ENCODE measurements at regions not wholly inside any gene's neighbourhood (a gene's known extent, or its start where the extent isn't known, plus 50 kb on each side); places are given as distances from the start of the nearest gene placed in this dataset.

DNA sequence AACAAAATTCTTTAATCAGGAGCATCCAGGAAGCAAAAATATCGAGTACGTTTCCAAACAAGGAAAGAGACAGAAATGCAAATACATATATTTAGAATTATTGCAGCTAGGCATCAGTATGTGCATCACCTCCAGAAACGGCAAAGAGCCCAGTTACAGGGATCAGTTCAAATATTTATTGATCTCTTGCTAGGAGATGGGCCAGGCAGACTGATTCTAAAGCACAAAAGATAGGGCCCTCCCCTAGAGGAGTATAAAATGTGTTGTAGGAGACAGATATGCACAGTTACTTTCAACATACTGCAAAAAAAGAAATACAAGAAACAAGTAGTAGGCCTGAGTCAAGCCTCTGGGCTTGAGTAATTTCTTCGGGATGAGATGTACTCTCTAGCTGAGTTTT, 80.7 kb upstream of the NHSL1 start:
- no peak for DNase-seq

DNA sequence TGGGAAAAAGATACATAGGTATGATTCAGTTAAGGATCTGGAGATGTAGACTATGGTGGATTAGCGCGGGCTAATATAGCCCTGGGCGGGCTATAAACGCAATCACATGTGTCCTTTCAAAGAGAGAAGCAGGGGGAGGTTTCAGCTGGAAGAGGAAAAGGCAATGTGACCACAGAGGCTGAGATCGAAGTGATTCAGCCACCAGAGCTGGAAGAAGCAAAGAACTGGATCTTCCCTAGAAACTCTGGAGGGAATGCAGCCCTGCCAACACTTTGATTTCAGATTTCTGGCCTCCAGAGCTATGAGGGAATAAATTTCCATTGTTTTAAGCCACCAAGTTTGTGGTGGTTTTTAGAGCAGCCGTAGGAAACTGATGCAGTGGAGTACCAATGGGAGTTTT, 81.5 kb upstream of the NHSL1 start:
- DNase-seq, result no peak

DNA sequence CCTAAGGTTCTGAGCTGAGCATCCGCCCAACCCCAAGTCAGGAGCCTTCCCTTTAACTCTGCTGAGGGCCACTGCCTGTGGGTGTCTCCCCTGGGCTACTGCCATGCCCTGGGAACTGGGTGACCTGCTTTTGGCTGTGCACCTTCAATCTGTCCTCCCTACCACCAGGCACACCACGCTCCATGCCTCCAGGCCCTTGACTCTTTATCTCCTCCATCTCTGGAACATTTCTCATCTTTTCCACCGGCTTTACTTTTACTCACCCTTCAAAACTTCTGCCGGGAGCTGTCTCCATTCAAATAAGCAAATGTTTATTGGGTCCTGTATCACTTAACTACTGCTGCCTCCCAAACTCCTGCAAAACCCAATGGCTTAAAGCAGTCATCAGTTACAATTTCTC, 83.3 kb upstream of the NHSL1 start:
- no peak for DNase-seq

DNA sequence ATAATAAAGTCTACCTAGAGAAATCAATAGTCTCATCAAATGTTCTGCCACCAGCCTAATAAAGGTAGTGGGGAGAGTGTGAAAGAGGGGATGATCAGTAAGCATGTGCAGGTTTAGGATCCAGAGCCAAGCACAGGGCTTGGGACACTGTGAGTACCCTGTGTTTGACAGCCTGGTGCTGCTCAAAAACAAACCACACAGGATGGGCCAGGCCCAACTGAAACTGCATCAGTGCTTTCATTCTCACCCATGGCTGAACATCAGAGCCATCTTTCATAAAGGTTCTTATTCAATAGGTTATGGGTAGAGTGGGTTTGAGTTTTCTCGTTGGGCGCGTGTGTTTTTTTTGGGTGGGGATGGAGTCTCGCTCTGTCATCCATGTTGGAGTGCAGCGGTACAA, 87.3 kb upstream of the NHSL1 start:
- no peak for DNase-seq

DNA sequence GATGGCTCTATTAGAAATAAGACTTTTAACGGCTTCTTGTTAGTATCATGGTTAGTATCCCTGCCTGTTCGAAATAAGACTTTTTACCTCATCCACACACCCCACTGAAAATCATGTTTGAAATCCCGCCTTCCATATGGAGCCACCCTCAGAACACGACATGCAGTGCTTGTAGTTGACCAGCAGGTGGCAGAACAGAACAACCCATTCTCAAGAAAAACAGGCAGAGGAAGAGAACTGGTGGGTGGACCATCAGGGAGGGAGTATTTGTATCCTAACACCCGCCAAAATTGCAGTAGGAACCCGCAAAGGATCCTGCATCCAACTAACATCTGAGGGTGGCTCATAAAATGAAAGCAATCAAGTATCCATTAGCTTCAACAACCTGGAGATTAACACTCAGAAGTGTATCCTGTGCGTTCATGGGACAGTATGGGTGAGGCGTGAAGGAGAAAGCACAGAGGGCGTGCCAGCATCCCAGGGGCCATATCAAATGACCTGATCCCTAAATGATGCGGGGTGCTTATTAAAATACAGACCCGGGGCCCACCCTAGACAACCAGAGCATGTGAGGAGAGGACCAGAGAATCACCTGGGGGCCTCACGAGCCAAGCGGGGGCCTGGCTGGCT, 89.6 kb upstream of the NHSL1 start:
- DNase-seq, result peak; percentile 79

DNA sequence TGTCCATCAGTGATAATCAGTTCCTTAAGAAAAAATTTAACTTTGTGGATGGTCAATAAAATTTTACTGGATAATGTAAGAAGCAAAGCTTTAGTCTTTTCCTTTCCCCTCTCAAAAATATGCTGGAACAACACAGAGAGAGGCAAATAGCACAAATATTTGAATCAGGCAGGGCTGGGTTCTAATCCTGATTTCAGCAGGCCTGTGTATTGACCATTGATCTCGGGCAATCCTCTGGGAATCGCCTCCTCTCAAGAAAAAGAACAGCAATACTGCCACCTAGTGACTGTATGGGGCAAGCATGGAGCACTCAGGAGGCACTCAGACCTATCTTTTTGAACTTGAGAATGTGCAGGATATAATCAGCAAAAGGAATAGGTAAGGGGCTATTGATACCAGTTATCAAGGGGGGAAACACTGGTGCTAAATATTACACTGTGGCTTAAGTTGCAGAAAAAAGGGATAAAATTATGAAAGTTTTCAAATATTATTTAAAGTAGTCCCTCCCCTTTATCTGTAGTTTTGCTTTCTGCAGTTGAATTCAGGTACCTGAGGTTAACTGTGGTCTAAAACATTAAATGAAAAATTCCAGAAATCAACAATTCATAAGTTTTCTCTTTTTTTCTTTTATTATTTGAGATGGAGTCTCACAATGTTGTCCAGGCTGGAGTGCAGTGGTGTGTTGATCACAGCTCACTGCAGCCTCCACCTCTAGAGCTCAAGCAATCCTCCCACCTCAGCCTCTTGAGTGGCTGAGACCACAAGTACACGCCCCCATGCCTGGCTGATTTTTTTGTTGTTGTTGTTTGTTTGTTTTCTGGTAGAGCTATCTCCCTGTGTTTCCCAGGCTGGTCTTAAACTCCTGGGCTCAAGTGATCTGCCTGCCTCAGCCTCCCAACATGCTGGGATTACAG, 91.8 kb upstream of the NHSL1 start:
- DNase-seq, result peak; percentile 43

DNA sequence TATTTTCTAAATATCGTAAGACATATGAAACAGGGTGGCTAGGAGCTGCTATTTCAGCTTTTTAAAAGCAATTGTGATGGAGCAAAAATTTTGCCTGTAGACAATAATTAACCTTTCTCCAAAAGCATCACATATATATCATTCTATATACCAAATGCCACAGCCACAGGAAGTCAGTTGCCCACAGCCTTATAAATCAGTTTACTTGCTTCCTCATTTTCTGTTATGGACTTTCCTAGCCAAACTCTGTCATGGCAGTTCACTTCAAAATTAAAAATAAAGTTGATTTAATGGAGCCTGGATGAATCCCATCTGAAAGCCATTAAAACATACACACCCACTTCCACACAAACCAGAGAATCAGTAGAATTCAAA, 93.4 kb upstream of the NHSL1 start:
- DNase-seq, result no peak

DNA sequence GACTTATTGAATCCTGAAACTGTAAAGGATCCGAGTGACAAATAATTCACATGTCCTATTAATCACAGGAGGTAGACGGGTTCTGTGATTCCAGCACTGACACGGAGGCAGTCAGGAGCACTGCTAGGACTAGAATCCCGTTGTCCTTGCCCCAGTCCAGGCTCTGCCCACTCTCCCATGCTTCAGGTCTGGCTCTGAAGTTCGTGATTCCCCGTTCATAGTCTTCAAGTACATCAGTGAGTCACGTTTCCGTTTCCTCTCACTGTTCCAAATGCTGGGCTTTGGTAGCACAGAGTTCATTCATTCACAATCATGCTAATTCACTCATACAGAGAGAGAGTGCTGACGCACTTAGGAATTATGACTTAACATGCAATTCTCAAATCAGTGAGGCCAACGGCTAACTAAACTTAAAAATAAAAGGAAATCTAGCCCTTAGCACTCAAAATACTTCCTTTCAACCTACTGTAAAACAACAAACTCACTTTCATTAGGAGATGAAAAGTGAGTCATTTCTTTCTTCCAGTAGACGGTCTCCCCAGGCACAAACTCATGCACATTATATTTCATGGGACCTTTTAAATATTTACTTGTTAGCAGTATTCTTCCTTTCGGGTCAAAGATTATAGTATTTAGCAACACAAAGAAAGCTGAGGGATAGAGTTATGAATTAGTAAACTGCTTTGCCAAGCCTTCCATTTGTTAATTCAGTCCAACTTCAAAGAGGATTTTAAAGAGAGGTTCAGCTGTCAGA, 94.0 kb upstream of the NHSL1 start:
- DNase-seq, result no peak

DNA sequence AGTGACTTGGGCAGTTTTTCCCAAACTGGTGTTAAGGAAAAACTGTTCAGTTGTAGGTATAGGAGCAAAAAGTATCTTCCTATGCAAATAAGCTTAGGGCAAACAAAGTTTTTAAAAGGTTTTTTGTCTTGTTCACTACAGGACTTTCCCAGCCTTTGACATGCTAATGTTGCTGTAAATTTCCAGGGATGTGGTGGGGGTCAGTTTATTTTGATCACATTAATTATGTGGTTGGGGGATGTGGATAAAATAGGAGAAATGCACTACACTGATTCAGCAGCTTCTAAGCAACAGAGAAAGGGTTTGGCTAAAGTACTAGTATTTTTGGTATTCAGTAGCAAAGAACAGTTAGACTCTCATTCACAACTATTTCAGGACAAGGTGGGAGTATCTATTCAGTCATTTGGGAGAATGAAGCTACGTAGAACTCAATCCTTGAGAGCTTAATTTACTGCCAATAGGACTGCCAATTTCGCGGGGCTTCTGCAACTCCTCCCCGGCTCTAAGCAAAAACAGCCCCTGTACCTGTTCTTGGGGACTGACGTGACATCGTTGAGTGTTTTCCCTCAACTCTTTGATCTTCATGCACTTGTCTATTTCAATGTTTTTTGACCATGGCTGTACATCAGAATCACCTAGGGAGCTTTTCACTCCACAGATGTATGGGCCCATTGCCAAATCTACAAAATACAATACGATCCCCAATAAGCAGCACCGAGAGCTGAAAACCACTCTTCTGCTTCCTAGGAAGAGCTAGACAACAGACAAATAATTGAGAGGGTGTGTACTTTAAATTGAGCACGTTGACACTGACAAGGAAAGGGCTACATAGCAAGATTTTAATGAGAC, 94.8 kb upstream of the NHSL1 start:
- DNase-seq, result no peak

DNA sequence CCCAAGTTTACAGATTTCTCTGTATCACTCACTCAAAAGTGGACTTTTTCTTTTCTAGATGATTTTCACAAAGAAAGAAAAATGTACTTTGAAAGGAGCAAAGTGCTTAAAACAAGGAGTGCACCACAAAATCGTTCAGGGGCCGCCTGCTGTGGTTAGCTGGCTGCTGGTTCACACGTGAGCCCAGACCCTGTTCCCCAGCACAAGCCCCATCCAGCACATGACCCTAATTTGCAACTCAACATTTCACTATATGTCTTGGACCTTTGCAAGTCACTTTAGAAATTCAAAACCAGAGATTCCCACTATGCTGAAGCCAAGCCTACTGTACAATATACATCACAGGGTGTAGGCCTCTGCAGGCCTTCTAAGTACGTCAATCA, 95.5 kb upstream of the NHSL1 start:
- no peak for DNase-seq

DNA sequence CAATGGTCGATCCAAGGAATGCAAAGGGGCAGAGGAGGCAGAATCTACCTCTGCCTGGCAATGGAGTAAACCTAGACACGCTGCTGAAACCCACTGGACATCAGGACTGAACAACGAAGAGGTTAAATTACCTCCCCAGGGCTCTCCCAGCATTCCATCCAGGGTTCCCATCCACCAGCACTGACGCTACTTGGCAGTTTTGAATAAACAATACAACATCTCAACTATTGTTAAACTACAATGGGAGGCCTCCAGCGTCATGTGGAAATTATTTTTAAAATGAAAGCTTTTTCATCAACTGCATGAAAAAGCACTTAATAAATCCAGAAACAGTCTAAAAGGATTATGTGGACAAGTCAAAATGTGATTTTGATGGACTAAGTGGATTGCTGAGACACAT, 96.8 kb upstream of the NHSL1 start:
- no peak for DNase-seq

DNA sequence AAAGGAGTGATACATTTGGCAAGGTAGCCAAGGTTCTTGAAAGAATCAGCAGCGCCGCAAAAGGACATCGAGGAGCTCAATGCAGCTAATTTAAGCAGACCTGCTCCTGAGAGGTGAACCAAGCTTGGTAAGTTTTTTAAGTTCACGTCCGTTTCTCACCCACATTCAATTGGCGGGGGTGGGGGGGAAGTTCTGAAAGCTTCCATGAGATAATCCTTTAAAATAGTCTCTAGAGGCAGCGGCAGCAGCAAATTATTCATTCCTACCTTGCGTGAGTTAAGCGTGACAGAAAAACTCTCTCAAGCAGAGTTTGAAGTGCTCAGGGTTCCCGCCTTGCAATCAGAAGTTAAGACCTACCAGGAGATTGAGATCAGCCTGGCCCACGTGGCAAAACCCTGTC, 97.3 kb upstream of the NHSL1 start:
- DNase-seq, result no peak

DNA sequence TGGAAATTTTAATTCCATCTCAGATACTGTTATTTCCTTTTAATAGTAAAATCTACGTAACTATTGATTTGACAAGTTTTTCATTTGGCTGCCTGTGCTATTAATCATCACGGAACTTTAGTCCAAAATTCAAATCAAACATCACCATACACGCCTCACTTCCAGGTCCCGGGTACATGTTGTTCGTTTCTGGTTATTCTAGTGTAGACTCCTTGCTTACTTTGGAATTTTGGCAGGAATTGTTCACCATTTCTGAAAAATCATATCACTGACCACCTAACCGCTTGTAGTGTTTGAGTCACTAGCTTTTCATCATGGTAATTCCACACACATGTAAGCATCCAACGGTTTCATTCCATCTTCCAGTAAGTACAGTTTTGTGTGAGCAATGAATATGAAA, 98.0 kb upstream of the NHSL1 start:
- no peak for DNase-seq

DNA sequence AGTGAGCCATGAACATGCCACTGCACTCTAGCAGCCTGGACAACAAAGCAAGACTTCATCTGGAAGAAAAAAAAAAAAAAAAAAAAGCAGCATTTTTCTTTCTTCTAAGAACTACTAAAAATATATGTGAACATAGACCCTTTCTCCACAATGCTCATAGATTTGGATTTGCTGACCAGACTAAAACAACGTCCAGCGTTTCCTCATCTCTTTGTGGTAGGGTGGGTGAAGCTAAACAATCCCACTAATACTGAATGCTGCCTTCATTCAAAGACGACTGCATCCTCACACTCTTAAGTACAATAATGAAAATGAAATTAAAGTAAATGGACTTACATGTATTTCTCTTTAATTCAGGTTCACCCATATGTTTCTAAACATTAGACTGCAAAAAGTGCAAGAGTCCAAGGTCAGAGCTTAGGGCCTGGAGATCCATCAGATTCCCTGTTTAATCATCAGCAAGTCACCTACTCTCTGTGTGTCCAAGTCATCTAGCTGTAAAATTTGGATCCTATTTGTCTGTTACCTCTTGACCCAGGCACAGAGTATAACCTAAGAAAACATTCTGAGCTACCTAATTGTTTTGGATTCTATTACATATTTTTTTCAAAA, 99.4 kb upstream of the NHSL1 start:
- DNase-seq, result no peak

DNA sequence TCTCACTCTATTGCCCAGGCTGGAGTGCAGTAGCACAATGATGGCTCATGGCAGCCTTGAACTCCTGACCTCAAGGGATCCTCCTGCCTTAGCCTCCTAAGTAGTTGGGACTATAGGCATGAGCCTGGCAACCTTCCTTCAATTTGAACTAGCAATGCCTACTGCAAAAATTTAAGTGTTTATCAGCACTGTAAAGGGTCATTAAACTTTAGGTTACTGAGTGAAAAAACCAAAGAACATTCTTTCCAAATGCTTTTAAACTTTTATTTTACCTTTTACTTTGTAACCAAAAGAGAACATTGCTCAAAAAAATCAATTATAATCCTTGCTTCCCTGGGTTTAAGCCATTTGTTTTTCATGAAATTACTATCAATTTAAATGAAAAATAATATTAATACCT, 101.0 kb upstream of the NHSL1 start:
- no peak for DNase-seq

DNA sequence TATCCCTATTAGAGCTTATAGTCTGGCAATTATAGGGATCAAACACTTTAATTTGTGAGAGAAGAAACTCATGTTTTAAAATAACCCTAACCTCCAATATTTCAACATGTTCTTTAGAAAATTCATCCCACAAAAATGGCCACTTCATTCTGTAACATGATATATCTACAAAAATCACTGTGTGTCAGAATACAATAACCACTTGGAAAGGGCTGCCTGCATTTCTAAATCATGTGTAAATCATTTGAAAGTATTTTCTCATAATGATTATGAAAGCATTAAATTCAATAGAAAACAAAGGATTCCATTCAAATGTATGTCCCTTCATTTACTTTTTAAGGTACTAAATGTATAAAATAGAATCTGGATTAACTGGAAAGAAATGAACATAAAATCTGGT, 101.4 kb upstream of the NHSL1 start:
- DNase-seq, result no peak

DNA sequence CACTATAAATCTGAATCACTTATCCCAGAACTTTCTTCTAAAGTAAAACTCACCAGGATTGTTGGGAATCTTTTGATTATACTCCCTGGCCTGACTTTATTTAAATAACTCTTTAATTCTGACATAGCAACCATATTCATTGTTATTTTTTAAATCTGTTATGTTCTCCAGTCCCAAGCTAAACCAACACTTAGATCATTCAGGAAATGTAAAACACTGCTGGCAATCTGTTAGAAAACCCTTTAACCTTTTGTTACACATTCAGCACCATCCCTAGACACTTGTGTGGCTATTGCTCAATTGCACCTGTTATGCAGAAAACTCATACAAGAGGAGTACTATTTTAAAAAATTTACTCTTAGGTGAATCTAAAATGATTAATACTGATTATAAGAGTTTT, 101.8 kb upstream of the NHSL1 start:
- no peak for DNase-seq

DNA sequence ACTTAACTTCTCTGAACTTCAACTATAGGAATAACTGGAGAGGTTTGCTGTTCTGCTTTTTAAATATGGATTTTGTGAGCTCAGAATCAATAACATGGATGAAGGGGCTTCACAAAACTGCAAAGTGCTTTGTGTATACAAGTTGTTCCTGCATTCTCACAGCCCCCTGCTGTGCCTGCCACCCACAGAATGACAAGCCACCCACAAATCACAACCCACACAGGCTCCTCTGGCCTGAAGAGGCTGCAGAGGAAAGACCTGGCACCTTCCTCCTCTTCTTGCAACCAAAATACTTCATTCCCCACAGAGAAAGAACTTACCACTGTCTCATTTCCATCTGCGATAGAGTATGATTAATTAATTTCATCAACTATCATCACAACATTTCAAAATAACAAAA, 106.7 kb upstream of the NHSL1 start:
- DNase-seq, result no peak

DNA sequence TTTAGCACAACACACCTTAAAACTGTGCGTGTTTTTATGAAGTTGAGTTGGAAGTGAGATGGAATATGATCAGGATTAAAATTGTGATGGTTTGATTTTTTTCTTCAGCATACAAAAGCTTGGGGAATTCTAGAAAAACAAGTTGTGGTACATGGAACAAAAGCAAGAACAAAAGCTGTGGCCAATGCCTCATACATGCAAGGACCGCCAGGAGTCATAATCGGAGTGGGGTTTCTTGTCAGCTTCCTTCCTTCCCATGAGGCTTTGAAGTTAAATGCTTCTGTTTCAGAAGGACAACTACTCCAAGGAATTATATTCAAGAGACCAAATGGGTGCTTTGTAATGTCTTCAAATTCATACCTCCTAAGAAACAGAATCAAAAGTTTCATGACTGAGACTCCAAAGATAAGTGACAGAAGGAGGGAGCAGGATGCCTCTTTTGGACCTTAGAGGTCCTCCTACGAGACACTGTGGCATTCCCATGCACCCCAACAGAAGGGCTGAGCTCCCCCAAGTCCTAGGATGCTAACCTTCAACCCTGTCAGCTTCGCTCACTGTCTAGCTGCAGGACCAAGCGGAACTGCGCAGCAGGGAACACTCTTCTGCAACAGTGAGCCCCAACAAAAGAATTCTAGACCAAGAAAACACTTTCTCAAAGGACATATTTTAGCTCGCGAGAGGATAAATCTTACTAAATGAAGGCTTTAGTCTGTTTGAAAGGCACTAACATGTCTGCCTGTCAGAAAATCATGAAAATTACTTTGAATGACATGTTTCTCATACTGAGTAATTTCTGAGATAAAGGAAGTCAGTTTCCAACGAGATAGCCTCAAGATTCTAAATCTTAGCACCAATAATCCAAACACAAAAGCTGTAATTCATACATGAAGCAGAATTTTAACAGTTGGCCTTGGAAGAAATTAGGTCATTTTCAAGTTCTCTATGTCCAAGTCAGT, 108.5 kb upstream of the NHSL1 start:
- no peak for DNase-seq

DNA sequence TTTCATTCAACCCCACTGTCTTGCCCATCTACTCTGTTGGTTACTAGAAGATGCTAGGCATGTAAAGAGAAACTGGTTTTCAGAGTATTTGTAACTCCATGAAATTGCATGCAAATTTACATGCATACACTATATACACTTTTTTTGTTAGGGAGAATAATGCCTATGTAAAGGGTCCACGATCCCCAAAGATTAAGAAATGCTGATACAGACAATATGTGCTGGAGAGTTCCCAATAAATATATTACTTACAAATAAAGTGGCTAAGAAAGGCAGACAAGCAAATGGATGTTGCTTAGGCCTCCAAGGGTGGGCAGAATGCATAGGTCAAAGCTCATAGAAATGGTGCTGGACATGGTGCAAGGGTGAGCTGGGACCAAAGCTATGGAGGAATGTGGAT, 109.6 kb upstream of the NHSL1 start:
- DNase-seq, result no peak

DNA sequence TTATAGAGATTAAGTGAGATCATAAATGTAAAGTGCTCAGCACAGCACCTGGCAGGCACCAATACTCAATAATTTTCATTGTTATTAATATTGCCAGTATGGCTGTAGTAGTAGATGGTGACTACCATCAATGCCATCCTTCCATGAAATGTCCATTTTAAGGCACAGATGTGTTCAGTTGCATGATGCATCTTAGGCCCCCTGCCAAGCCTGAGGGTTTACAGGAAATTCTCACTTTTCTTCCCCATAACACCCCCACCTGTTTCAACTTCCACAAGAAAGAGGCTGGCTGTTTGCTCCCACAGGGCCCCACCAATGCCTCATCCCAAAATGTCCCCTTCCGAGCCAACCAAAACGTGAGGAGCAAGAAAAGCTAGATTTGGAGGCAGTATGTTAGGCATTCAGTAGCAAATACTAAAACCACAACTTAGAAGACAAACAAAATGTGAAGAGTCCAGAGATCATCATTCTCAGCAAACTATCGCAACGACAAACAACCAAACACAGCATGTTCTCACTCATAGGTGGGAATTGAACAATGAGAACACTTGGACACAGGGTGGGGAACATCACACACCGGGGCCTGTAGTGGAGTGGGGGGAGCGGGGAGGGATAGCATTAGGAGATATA, 110.6 kb upstream of the NHSL1 start:
- no peak for DNase-seq
